HEK293 (cell line): ENCODE measurements at regions not wholly inside any gene's neighbourhood (a gene's known extent, or its start where the extent isn't known, plus 50 kb on each side); places are given as distances from the start of the nearest gene placed in this dataset.

Experiments
- CTCF ChIA-PET: fragments of 350-600 bp; formaldehyde crosslinking; extraction: SDS; loops from one replicate; lab custom pipeline; 2021; ENCODE audit warnings: antibody characterized with exemption; lab: Yijun Ruan, JAX
- POLR2A ChIA-PET: fragments of 300-600 bp; formaldehyde crosslinking; extraction: SDS; loops from one replicate; lab custom pipeline; 2020; ENCODE audit warnings: antibody characterized with exemption, inconsistent platforms; lab: Yijun Ruan, JAX
- H3K27ac ChIP-seq: fragments of 200-500 bp; sonication (Bioruptor generic); 2 replicates; pipeline ENCODE4 v1.5.1; 2014; ENCODE audit warnings: low read depth, low read length, control low read depth, inconsistent platforms; ENCODE audit errors: extremely low read depth
- H3K36me3 ChIP-seq, 2 experiments: fragments of 200-500 bp in 1 of 2; sonication (Bioruptor generic) in 1 of 2; 1 replicate in 1 of 2; 2 replicates in 1 of 2; pipeline ENCODE4 v1.5.1; 2014 to 2017; ENCODE audit warnings: inconsistent platforms in 2 of 2, low read length in 2 of 2; ENCODE audit not compliant: control insufficient read depth in 2 of 2, insufficient read depth in 1 of 2
- H3K4me1 ChIP-seq: fragments of 200-500 bp; sonication (Bioruptor generic); 2 replicates; pipeline ENCODE4 v1.5.1; 2014; ENCODE audit warnings: mild to moderate bottlenecking, low read length, inconsistent platforms; ENCODE audit not compliant: control insufficient read depth, insufficient read depth
- H3K4me3 ChIP-seq: 2 replicates; pipeline ENCODE4 v1.5.1; 2011; ENCODE audit warnings: low read depth, mild to moderate bottlenecking, control low read depth, low read length, moderate library complexity
- H3K9me3 ChIP-seq: fragments of 200-500 bp; sonication (Bioruptor generic); 2 replicates; pipeline ENCODE4 v1.5.1; 2014; ENCODE audit warnings: low read depth, low read length, inconsistent platforms; ENCODE audit not compliant: control insufficient read depth, insufficient read depth
- CTCF ChIP-seq: fragments of 450-650 bp; formaldehyde crosslinking; IDR thresholded peaks from 2 replicates; pipeline ENCODE4 v1.5.1; 2016; ENCODE audit warnings: missing biosample characterization, missing genetic modification characterization
- GLIS1 ChIP-seq: fragments of 450-650 bp; formaldehyde crosslinking; IDR thresholded peaks from 2 replicates; pipeline ENCODE4 v1.5.1; 2016; ENCODE audit warnings: missing biosample characterization, missing genetic modification characterization
- OVOL3 ChIP-seq: fragments of 450-650 bp; formaldehyde crosslinking; IDR thresholded peaks from 2 replicates; pipeline ENCODE4 v1.5.1; 2016; ENCODE audit warnings: missing biosample characterization, missing genetic modification characterization
- PBX3 ChIP-seq: sonication (generic); formaldehyde crosslinking; IDR thresholded peaks from 2 replicates; pipeline ENCODE4 v1.8.1; 2022; ENCODE audit warnings: mild to moderate bottlenecking, moderate library complexity, missing genetic modification reagents
- PRDM6 ChIP-seq: fragments of 450-650 bp; formaldehyde crosslinking; IDR thresholded peaks from 2 replicates; pipeline ENCODE4 v1.5.1; 2017; ENCODE audit warnings: missing biosample characterization, missing genetic modification characterization
- SP3 ChIP-seq: fragments of 450-650 bp; formaldehyde crosslinking; IDR thresholded peaks from 2 replicates; pipeline ENCODE4 v1.5.1; 2016; ENCODE audit warnings: missing biosample characterization, missing genetic modification characterization
- YY2 ChIP-seq: fragments of 450-650 bp; formaldehyde crosslinking; IDR thresholded peaks from 2 replicates; pipeline ENCODE4 v1.5.1; 2016; ENCODE audit warnings: missing biosample characterization, missing genetic modification characterization
- ZNF132 ChIP-seq: fragments of 450-650 bp; formaldehyde crosslinking; IDR thresholded peaks from 2 replicates; pipeline ENCODE4 v1.5.1; 2017; ENCODE audit warnings: missing biosample characterization, missing genetic modification characterization, borderline replicate concordance
- ZNF16 ChIP-seq: fragments of 450-650 bp; formaldehyde crosslinking; IDR thresholded peaks from 2 replicates; pipeline ENCODE4 v1.5.1; 2016; ENCODE audit warnings: low read depth, missing biosample characterization, missing genetic modification characterization
- ZNF274 ChIP-seq, 2 experiments: fragments of 200-500 bp in 1 of 2; fragments of 450-650 bp in 1 of 2; sonication (Bioruptor generic) in 1 of 2; formaldehyde crosslinking in 1 of 2; IDR thresholded peaks; 2 replicates each; pipeline versions ENCODE4 v1.5.1 to v1.6.1; 2014 to 2016; ENCODE audit warnings: borderline replicate concordance in 1 of 2, inconsistent platforms in 1 of 2, low read length in 1 of 2, missing biosample characterization in 1 of 2, missing genetic modification characterization in 1 of 2
- ZNF280C ChIP-seq: fragments of 450-650 bp; formaldehyde crosslinking; IDR thresholded peaks from 2 replicates; pipeline ENCODE4 v1.5.1; 2016; ENCODE audit warnings: missing biosample characterization, missing genetic modification characterization
- ZNF311 ChIP-seq: fragments of 450-650 bp; formaldehyde crosslinking; IDR thresholded peaks from 2 replicates; pipeline ENCODE4 v1.5.1; 2017; ENCODE audit warnings: missing biosample characterization, missing genetic modification characterization, borderline replicate concordance
- ZNF335 ChIP-seq: fragments of 450-650 bp; formaldehyde crosslinking; conservative IDR thresholded peaks from 2 replicates; pipeline ENCODE4 v1.5.1; 2016; ENCODE audit warnings: missing biosample characterization, missing genetic modification characterization
- ZNF529 ChIP-seq: fragments of 450-650 bp; formaldehyde crosslinking; IDR thresholded peaks from 2 replicates; pipeline ENCODE4 v1.5.1; 2017; ENCODE audit warnings: missing genetic modification characterization, missing biosample characterization; ENCODE audit not compliant: insufficient replicate concordance
- ZNF544 ChIP-seq: fragments of 450-650 bp; formaldehyde crosslinking; IDR thresholded peaks from 2 replicates; pipeline ENCODE4 v1.5.0; 2017; ENCODE audit warnings: missing biosample characterization, missing genetic modification characterization
- ZNF692 ChIP-seq: fragments of 450-650 bp; formaldehyde crosslinking; IDR thresholded peaks from 2 replicates; pipeline ENCODE4 v1.5.1; 2016; ENCODE audit warnings: missing biosample characterization, missing genetic modification characterization

DNA sequence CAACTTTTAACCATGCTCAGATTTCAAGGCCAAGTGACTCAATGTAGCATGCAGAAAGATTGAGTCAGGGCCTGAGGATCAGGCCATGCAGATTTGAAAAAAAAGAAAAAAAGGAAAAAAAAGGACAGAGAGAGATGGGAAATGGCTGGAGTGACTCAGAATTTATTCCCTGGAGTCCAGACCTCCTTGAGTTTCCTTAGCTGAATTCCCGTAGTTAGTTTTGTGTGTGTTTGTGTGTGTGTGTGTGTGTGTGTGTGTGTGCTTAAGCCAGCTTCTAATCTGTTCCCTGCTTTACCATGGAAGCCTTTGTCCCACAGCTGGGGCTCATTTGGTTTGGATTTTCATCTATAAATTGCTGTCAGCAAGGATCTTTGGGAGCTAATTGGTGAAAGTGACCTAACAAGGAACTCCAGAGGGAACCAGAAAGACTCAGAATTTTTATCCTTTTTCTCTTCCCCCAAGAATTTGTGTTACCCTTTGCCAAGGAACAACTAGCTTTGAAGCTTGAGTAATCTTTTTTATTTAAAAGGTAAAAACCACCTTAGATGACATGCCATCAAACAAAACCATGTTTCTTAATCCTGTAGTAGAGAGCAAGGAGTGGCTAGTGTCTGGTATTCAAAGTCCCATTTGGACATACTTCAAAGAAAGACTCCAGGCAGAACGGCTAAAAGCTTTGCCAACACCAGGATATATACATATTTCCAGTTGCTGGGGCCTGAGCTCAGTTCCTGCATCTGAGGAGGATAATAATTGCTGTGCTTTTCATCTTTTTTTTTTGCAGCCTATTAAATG, 109.0 kb upstream of the DDIT4L start:
- no peak overlapping the region for H3K27ac ChIP-seq
- CTCF ChIA-PET, result no interaction called here
- H3K4me1 ChIP-seq, result no peaks in the 10 kb centered on the region
- H3K4me3 ChIP-seq, result no peak overlapping the region
- H3K36me3 ChIP-seq, result no peaks in the 10 kb centered on the region
- H3K9me3 ChIP-seq, result no peaks in the 10 kb centered on the region
- POLR2A ChIA-PET, result no interaction called here
- TF ChIP-seq ZNF16 (tag by site-specific recombination) (no peak), GLIS1 (tag by site-specific recombination) (no peak), ZNF280C (tag by site-specific recombination) (no peak), PRDM6 (tag by site-specific recombination) (no peak), CTCF (no peak), ZNF311 (tag by site-specific recombination) (no peak), YY2 (tag by site-specific recombination) (no peak), ZNF274 (IDR thresholded peaks at IDR 0.05; ENCODE audit: low read length) (no peak), ZNF274 (tag by site-specific recombination; IDR thresholded peaks at IDR 0.05; ENCODE audit: borderline replicate concordance) (no peak), PBX3 (no peak), SP3 (tag by site-specific recombination) (no peak), ZNF692 (tag by site-specific recombination) (no peak), ZNF335 (no peak), ZNF529 (tag by site-specific recombination) (no peak), ZNF544 (tag by site-specific recombination) (no peak), ZNF132 (tag by site-specific recombination) (no peak), OVOL3 (tag by site-specific recombination) (no peak)
